ENCODE measurements at regions not wholly inside any gene's neighbourhood (a gene's known extent, or its start where the extent isn't known, plus 50 kb on each side); places are given as distances from the start of the nearest gene placed in this dataset.

DNA sequence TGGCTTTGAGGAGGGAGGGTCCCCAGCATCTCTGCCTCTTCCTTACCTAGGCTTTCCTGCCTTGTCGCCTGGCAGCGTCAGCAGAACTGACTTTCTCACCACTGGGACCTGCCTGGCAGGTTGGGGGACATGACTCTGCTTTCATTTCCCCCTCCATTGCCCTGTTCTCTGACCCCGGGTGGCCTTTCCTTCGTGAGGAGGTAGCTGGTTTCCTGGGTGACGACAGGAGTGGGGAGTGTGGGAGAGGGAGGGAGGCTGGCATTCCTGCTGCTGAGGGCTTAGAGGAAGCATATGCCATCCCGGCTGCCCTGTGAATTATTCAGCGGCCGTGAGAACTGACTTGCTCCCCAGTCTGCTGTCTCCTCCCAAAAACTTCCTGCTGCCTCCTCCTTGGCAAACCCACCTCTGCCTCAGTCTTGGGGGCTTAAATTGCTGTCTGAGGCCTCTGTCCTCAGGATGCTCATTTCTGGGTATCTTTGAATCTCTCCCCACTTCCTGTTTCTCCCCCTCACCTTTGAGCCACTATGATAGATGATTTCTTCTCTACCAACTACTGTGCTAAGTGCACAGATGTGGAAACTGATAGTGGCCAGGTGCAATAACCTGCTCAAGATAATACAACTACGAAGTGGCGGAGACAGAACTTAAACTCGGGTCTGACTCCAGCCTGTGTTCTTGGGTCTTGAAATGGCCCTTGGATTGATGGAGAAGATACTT is 182.0 kb upstream of the CSF3R start:
- H3K4me1 ChIP-seq: no peaks in the 10 kb centered on the region
- 57 to 73% methylated on average over 8 to 11 of the region's 11 CpGs for WGBS, 2 donors
- no peaks in the 10 kb centered on the region for H3K27me3 ChIP-seq
- H3K36me3 ChIP-seq: no peaks in the 10 kb centered on the region
- intact Hi-C loops (cut with DNase I): no loop called here
- H3K9me3 ChIP-seq: no peaks in the 10 kb centered on the region
- H3K27ac ChIP-seq: no peak overlapping the region
- TF ChIP-seq, protein P1, sequence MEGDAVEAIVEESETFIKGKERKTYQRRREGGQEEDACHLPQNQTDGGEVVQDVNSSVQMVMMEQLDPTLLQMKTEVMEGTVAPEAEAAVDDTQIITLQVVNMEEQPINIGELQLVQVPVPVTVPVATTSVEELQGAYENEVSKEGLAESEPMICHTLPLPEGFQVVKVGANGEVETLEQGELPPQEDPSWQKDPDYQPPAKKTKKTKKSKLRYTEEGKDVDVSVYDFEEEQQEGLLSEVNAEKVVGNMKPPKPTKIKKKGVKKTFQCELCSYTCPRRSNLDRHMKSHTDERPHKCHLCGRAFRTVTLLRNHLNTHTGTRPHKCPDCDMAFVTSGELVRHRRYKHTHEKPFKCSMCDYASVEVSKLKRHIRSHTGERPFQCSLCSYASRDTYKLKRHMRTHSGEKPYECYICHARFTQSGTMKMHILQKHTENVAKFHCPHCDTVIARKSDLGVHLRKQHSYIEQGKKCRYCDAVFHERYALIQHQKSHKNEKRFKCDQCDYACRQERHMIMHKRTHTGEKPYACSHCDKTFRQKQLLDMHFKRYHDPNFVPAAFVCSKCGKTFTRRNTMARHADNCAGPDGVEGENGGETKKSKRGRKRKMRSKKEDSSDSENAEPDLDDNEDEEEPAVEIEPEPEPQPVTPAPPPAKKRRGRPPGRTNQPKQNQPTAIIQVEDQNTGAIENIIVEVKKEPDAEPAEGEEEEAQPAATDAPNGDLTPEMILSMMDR (IDR thresholded peaks at IDR 0.05): no peak
- no peak overlapping the region for H3K4me3 ChIP-seq (replicated peaks in 1 of 3)
- DNase-seq: no peak

DNA sequence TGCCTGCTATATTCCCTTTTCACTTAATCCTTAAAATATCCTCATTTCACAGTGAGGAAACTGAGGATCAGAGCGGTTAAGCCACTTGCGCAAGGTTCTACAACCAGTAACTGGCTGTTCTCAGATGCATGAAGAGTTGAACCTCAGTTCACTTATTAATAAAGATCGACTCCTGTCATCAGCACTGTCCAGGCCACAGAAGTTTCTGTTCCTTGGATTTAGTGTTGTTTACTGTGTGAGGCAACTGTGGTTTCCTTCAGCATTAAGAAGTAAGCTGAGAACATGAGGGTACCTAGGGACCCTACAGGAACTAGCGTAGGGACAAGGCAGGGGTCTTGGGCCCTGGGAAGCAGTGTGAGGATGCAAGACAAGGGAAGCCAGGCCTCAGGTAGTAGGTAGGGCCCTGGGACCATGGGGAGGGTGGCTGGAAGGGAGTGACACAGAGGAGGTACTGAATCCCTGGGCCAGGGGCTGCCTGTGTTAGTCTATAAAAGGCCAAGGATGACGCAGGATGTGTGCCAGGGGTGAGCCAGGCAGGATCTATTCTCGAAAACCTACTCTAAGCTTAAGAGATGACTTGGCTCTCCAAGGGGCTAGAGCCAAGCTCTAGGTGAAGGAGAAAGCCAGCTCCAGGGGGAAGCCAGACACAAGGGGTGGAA is 181.2 kb upstream of the CSF3R start:
- intact Hi-C loops (cut with DNase I): no loop called here
- Histone ChIP-seq H3K36me3 (no peaks in the 10 kb centered on the region), H3K27me3 (no peaks in the 10 kb centered on the region), H3K9me3 (no peaks in the 10 kb centered on the region), H3K27ac (no peak overlapping the region), H3K4me1 (no peaks in the 10 kb centered on the region), H3K4me3 (replicated peaks in 1 of 3) (no peak overlapping the region)
- no peak for TF ChIP-seq POLR2A (IDR thresholded peaks at IDR 0.05)
- TF ChIP-seq, protein P1 (IDR thresholded peaks at IDR 0.05): no peak
- no peak for DNase-seq
- 82 to 89% methylated on average over 6 of the region's 6 CpGs for WGBS, 2 donors

DNA sequence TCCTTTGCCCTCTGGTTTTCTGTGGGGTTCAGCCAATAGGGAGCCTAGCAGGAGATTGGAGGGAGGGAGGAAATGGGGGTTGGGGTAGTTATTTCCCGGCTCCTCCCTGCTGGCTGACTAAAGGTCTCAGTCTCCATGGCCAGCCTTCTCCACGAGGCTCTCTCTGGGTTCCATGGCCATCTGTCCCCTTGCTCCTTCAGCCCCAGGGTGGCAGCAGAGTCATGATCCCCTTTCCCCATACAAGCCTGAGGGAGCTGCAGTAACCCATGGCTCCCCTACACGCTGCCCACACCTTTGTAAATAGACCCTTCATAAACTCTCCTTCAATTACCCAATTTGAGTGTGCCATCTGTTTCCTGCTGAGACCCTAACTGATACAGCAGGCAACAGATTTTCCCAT is 176.1 kb upstream of the CSF3R start:
- TF ChIP-seq, protein P1 (IDR thresholded peaks at IDR 0.05): no peak
- TF ChIP-seq POLR2A (IDR thresholded peaks at IDR 0.05): no peak
- Histone ChIP-seq H3K4me3 (replicated peaks in 1 of 3) (no peak overlapping the region), H3K27ac (no peak overlapping the region), H3K4me1 (no peaks in the 10 kb centered on the region), H3K9me3 (no peaks in the 10 kb centered on the region), H3K27me3 (no peaks in the 10 kb centered on the region), H3K36me3 (no peaks in the 10 kb centered on the region)
- DNase-seq: no peak
- WGBS, 2 donors: 49 to 63% methylated on average over 3 of the region's 3 CpGs
- intact Hi-C loops (cut with DNase I): no loop called here

DNA sequence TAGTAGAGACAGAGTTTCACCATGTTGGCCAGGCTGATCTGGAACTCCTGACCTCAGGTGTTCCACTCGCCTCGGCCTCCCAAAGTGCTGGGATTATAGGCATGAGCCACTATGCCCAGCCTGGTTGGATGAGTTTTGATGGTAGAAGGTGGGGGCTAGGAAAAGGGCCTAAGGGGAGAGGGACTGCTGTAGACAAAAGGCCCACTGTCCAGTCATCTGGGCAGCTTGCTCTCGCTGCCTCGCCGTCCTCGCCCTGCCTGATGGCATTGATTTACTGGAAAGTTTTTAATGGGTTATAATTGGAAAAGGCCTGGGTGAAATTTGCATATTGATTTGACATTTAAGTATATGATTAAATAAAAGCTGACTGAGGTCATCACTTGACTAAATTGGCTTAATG is 175.1 kb upstream of the CSF3R start:
- WGBS, 2 donors: 86% methylated on average over 6 of the region's 6 CpGs
- H3K36me3 ChIP-seq: no peaks in the 10 kb centered on the region
- intact Hi-C loops (cut with DNase I): no loop called here
- H3K4me3 ChIP-seq (replicated peaks in 1 of 3): no peak overlapping the region
- H3K27ac ChIP-seq: no peak overlapping the region
- TF ChIP-seq, protein P1 (IDR thresholded peaks at IDR 0.05): no peak
- no peak for TF ChIP-seq POLR2A (IDR thresholded peaks at IDR 0.05)
- peaks cover 3 to 8% of the 10 kb centered on the region in 2 donors for H3K4me1 ChIP-seq
- no peaks in the 10 kb centered on the region for H3K9me3 ChIP-seq
- no peak for DNase-seq
- no peaks in the 10 kb centered on the region for H3K27me3 ChIP-seq

DNA sequence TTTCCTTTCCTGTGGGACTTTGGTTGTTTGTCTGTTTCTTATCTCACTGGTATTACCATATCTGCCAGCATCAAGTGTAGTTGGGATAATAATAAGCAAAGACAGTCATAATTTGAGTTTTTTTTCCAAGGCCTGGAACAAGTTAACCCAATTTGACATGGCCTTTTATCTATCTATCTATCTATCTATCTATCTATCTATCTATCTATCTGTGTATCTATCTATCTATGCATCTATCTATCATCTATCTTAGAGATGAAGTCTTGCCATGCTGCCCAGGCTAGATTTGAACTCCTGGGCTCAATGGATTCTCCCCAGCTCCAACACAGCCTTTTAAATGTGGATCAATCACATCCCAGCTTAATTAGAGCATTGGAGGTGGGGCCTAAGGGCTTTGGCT is 174.1 kb upstream of the CSF3R start:
- Histone ChIP-seq H3K27ac (no peak overlapping the region), H3K4me1 (peaks cover 3 to 17% of the 10 kb centered on the region in 2 donors), H3K36me3 (no peaks in the 10 kb centered on the region), H3K4me3 (replicated peaks in 1 of 3) (no peak overlapping the region), H3K27me3 (no peaks in the 10 kb centered on the region), H3K9me3 (no peaks in the 10 kb centered on the region)
- intact Hi-C loops (cut with DNase I): no loop called here
- TF ChIP-seq, protein P1 (IDR thresholded peaks at IDR 0.05): no peak
- TF ChIP-seq POLR2A (IDR thresholded peaks at IDR 0.05): no peak
- no peak for DNase-seq
